Activated CD8-positive, alpha-beta memory T cell treated with anti-CD3 and anti-CD28 coated beads, Interleukin-2, amount 10 ng/mL, durations not matched to agents 7 days and 5 days (primary cell): ENCODE measurements at regions not wholly inside any gene's neighbourhood (a gene's known extent, or its start where the extent isn't known, plus 50 kb on each side); places are given as distances from the start of the nearest gene placed in this dataset.

Experiments
- ATAC-seq: fragments of 150-1000 bp; cut with Tn5 transposase; one replicate; pipeline ENCODE4 v1.10.0; 2021; ENCODE audit warnings: moderate library complexity
- CTCF ChIA-PET: fragments of 350-600 bp; sonication (Branson Sonifier 250); formaldehyde crosslinking; loops from one replicate; lab custom pipeline; 2021; ENCODE audit warnings: antibody characterized with exemption; lab: Charles Lee
- DNase-seq: peaks from one replicate; pipeline ENCODE4 v3.0.0-alpha.2; 2020
- H3K27ac Mint-ChIP-seq: one replicate; pipeline ENCODE4 v1.8.0; 2021; ENCODE audit warnings: mild to moderate bottlenecking, mixed read lengths
- H3K27me3 Mint-ChIP-seq: one replicate; pipeline ENCODE4 v1.8.0; 2021; ENCODE audit warnings: mixed read lengths
- H3K36me3 Mint-ChIP-seq: one replicate; pipeline ENCODE4 v1.8.0; 2021; ENCODE audit warnings: mild to moderate bottlenecking, mixed read lengths
- H3K4me1 Mint-ChIP-seq: one replicate; pipeline ENCODE4 v1.8.0; 2021; ENCODE audit warnings: mixed read lengths
- H3K4me3 Mint-ChIP-seq: one replicate; pipeline ENCODE4 v1.8.0; 2021; ENCODE audit warnings: mild to moderate bottlenecking, moderate library complexity, mixed read lengths
- H3K9me3 Mint-ChIP-seq: one replicate; pipeline ENCODE4 v1.8.0; 2022; ENCODE audit warnings: low read depth, mixed read lengths

DNA sequence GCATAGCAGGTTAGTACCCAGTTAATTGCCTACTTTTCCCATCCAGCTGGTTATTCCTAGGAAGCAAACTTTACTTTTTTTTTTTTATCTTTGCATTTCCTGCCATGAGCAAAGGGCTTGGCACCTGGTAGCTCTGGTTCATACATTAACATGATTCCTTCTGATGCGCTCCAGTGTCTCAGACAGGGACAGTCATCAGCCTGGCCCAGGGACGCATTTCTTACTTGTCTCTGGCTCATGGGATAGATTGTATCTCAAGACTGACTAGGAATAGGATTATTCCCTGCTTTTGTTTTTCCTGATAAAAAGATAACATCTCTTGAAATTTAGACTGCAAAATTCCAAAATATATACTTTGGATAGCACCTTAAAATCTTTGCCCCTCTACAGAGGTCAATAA is 571.5 kb upstream of the TENM3 start:
- Mint-ChIP-seq H3K27ac (no peak overlapping the region), H3K9me3 (no peaks in the 10 kb centered on the region), H3K4me3 (no peak overlapping the region), H3K27me3 (no peaks in the 10 kb centered on the region), H3K4me1 (no peaks in the 10 kb centered on the region), H3K36me3 (no peaks in the 10 kb centered on the region)
- ATAC-seq (no peak), DNase-seq (no peak)
- CTCF ChIA-PET: no interaction called here

DNA sequence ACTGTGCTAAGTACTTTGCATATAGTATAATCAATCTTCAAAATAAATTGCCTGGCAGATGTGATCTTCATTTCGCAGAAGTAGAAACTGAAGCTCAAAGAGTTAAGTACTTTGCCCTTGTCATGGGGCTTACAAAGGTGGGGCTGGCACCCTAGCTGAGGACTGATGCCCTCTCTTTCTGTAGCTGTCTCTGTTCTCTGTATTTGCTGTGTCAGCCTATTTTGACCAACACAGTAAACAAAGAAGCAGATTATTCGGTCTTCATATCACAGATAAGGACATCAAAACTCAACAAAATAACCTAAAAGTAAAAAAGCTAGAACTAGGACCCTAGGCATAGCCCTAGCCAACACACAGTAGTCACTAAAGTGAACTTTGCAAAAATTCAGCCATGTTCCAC is 570.5 kb upstream of the TENM3 start:
- Mint-ChIP-seq H3K4me3 (no peak overlapping the region), H3K27me3 (no peaks in the 10 kb centered on the region), H3K9me3 (peaks cover 4% of the 10 kb centered on the region), H3K4me1 (no peaks in the 10 kb centered on the region), H3K36me3 (no peaks in the 10 kb centered on the region), H3K27ac (no peak overlapping the region)
- no peak for ATAC-seq
- DNase-seq: no peak
- CTCF ChIA-PET: no interaction called here

DNA sequence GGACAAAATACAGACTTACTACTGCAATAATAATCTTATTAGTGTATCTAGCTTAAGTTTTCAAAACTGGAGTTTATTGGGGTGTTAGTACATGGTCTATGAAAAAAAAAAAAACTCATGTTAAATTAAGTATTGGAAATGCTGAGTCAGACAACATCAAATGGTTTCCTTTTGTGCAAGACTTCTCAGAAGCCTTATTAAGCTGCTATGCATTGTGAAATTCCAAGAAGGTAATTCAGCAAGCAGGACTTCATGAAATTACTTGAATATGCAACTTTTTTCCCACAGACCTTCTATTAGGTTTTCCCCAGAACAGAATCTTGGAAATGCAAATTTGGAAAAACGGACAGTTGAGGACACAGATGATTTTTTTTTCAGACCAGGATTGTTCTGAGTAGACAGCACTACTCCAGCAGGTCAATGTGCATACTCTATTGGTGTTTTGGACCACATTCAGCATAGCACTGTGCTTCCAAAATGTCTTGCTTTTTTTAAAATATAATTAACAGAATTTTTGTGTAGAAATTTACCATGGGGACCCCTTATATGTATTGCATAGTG is 568.8 kb upstream of the TENM3 start:
- ATAC-seq (no peak), DNase-seq (no peak)
- no peaks in the 10 kb centered on the region for H3K4me1 Mint-ChIP-seq
- CTCF ChIA-PET: no interaction called here
- peaks cover 4% of the 10 kb centered on the region for H3K9me3 Mint-ChIP-seq
- H3K27me3 Mint-ChIP-seq: no peaks in the 10 kb centered on the region
- no peak overlapping the region for H3K27ac Mint-ChIP-seq
- no peak overlapping the region for H3K4me3 Mint-ChIP-seq
- H3K36me3 Mint-ChIP-seq: no peaks in the 10 kb centered on the region

DNA sequence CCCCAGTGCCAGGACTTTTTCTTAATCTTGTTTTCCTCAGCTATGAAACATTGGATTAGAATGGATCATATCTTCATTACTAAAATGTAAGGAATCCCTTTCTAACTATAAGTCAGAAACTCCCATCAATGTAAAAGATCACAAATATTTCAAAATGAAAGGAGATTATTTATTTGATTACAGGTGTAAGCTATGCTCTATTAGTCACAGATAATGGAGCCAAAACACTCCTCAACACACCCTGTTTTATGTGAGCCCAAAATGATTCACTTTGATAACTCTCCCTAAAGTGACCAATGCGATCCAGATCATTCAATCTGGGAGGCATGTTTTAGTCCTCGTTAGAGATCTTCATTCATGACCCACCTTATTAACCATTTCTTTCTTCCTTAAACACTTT is 566.7 kb upstream of the TENM3 start:
- CTCF ChIA-PET: no interaction called here
- H3K27ac Mint-ChIP-seq: no peak overlapping the region
- DNase-seq (no peak), ATAC-seq (no peak)
- no peaks in the 10 kb centered on the region for H3K27me3 Mint-ChIP-seq
- H3K36me3 Mint-ChIP-seq: no peaks in the 10 kb centered on the region
- no peaks in the 10 kb centered on the region for H3K4me1 Mint-ChIP-seq
- H3K9me3 Mint-ChIP-seq: peaks cover 7% of the 10 kb centered on the region
- no peak overlapping the region for H3K4me3 Mint-ChIP-seq

DNA sequence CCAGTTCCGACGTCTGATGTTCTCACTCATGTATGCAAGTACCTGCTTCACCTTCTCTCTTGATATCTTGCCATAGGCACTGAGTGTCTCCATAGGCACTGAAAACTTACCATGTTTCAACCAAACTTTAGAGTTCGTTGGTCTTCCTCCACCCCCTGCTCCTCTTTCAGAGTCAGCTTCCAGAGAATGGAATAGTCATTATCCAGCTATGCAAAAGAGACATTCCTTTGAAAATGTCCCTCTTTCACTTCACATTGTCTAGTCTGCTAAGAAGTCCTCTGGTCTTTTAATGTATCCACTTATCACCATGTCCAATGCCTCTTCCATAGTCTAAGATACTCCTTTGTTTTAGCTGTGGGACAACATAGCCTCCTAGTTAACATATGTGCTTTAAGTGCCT is 566.0 kb upstream of the TENM3 start:
- H3K27ac Mint-ChIP-seq: no peak overlapping the region
- H3K4me3 Mint-ChIP-seq: no peak overlapping the region
- H3K9me3 Mint-ChIP-seq: peaks cover 7% of the 10 kb centered on the region
- ATAC-seq (no peak), DNase-seq (no peak)
- no peaks in the 10 kb centered on the region for H3K27me3 Mint-ChIP-seq
- H3K4me1 Mint-ChIP-seq: no peaks in the 10 kb centered on the region
- H3K36me3 Mint-ChIP-seq: no peaks in the 10 kb centered on the region
- CTCF ChIA-PET: no interaction called here

DNA sequence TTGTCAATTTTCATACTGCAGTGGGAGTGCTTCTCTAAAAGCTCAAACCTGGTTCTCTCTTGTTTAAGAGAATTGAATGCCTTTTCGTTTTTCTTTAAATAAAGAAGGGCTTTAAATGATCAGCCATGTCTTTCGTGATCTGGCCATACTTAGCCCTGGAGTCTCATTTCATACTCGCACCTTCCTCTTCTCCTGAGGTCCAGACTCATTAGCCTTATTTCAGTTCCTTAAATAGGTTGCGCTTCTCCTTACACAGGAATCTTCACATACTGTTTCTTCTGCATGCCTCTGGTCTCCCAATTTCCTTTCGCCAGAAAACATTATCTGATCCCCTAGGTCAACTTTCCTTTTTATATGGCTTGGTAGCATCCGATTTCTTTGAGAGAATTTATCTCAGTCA is 565.6 kb upstream of the TENM3 start:
- CTCF ChIA-PET: no interaction called here
- Mint-ChIP-seq H3K9me3 (peaks cover 7% of the 10 kb centered on the region), H3K36me3 (no peaks in the 10 kb centered on the region), H3K4me3 (no peak overlapping the region), H3K27ac (no peak overlapping the region), H3K27me3 (no peaks in the 10 kb centered on the region), H3K4me1 (no peaks in the 10 kb centered on the region)
- no peak for DNase-seq
- ATAC-seq: no peak

DNA sequence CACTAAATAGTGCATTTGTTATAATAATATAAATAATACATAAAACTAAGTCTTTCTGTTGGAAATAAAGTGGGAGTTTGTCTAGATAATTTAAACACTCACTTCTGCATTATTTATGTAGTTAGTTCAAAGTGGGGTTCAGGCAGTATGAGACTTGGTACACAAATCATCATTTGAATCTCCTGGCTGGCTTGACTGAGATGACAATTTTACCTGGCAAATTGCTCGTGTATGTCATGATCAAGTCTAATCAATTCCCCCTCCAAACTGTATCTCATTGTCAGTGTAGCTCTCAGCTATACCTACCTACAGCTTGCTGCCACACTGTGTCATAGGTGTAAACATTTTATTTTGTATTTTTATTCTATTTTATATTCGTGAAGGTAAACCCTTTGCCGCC is 563.4 kb upstream of the TENM3 start:
- Mint-ChIP-seq H3K9me3 (peaks cover 7% of the 10 kb centered on the region), H3K4me1 (no peaks in the 10 kb centered on the region), H3K27ac (no peak overlapping the region), H3K36me3 (no peaks in the 10 kb centered on the region), H3K4me3 (no peak overlapping the region), H3K27me3 (no peaks in the 10 kb centered on the region)
- no peak for DNase-seq
- CTCF ChIA-PET: no interaction called here
- no peak for ATAC-seq

DNA sequence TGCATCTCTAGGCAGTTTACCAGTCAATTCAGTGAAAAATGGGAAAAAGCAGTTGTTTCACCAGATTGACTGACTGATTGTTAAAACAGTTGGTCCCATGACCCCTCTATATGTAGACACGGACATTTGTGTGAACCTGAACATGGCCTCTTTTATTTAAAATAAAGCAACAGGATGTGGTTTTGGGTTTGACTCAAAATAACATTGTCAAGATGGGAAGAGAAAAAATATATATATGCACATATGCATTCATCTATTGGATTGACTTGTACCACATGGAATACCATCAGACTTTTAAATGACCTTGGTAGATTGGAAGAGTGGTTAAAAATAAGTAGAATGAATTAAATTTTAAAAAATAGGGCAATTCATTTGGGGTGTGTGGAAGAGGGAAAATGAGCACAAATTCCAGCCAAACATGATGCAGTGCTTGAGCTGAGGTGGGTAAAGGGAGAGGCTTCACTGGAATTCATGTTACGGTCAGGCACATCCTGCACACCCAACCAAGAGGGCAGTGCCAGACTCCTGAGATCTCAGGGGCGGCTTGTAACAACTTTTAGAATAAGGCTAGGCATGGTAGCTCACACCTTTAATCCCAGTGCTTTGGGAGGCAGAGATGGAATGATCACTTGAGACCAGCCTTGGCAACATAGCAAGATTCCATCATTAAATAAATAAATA is 560.7 kb upstream of the TENM3 start:
- peaks cover 3% of the 10 kb centered on the region for H3K9me3 Mint-ChIP-seq
- no peaks in the 10 kb centered on the region for H3K36me3 Mint-ChIP-seq
- ATAC-seq (no peak), DNase-seq (no peak)
- no peak overlapping the region for H3K27ac Mint-ChIP-seq
- H3K4me3 Mint-ChIP-seq: no peak overlapping the region
- CTCF ChIA-PET: no interaction called here
- no peaks in the 10 kb centered on the region for H3K4me1 Mint-ChIP-seq
- no peaks in the 10 kb centered on the region for H3K27me3 Mint-ChIP-seq

DNA sequence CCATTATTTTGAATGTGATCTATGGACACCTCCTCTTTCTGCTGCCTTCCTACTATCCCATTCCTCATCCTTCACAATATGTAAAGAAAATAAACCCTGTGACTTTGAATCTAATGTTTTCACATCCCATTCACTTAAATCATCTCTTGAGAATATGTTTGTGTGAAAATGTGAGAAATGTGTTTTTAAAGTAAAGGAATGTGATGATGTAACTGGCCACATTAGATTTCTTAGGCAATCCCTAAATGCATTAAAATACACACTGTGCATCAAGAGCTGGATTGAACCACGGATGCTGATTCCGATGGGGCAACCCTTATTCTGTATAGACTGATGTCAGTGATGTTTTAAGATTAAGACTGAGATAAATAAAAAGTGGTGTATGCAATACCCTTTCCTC is 558.9 kb upstream of the TENM3 start:
- Mint-ChIP-seq H3K36me3 (no peaks in the 10 kb centered on the region), H3K27me3 (no peaks in the 10 kb centered on the region), H3K4me3 (no peak overlapping the region), H3K27ac (no peak overlapping the region), H3K9me3 (peaks cover 5% of the 10 kb centered on the region), H3K4me1 (no peaks in the 10 kb centered on the region)
- DNase-seq (no peak), ATAC-seq (no peak)
- CTCF ChIA-PET: no interaction called here

DNA sequence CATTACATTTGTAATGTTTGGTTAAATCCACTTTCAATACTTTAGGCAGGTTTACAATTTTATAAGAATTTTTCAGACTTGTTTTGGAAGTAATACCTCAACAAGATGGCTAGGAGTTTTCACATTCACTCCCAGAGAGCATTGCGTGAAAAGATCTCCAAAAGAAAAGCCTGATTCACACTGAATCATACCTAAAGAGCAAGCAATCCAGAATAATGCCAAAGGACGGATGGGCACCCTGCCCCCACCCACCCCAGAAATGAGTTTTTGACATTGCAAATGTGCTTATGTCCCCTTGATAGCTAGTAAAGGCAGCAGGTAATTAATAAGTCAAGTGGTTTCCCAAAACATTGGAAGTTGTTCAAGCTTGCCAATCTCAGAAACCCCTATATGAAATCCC is 557.7 kb upstream of the TENM3 start:
- H3K27ac Mint-ChIP-seq: no peak overlapping the region
- ATAC-seq (no peak), DNase-seq (no peak)
- H3K4me1 Mint-ChIP-seq: no peaks in the 10 kb centered on the region
- H3K4me3 Mint-ChIP-seq: no peak overlapping the region
- CTCF ChIA-PET: no interaction called here
- peaks cover 9% of the 10 kb centered on the region for H3K9me3 Mint-ChIP-seq
- H3K27me3 Mint-ChIP-seq: no peaks in the 10 kb centered on the region
- H3K36me3 Mint-ChIP-seq: no peaks in the 10 kb centered on the region

DNA sequence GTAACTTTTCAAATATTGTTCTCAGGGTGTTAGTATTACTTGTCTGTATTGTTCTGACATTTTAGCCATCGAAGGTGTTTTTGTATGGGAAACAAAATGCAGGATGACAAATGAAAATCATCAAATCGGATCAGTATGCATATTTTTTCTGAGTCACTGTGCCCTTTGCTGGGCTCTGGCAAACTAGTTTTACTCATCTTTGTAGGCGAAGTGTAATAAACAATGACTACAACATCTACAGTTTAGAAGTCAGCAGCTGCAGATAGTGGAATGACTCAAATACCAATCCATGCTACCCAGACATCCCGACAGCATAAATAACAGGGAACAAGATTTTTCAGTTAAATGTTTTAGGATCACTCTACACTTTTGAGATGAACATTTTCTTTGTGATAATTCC is 557.3 kb upstream of the TENM3 start:
- H3K27me3 Mint-ChIP-seq: no peaks in the 10 kb centered on the region
- H3K36me3 Mint-ChIP-seq: no peaks in the 10 kb centered on the region
- peaks cover 9% of the 10 kb centered on the region for H3K9me3 Mint-ChIP-seq
- H3K4me1 Mint-ChIP-seq: no peaks in the 10 kb centered on the region
- no peak for DNase-seq
- no peak for ATAC-seq
- H3K4me3 Mint-ChIP-seq: no peak overlapping the region
- CTCF ChIA-PET: no interaction called here
- no peak overlapping the region for H3K27ac Mint-ChIP-seq

DNA sequence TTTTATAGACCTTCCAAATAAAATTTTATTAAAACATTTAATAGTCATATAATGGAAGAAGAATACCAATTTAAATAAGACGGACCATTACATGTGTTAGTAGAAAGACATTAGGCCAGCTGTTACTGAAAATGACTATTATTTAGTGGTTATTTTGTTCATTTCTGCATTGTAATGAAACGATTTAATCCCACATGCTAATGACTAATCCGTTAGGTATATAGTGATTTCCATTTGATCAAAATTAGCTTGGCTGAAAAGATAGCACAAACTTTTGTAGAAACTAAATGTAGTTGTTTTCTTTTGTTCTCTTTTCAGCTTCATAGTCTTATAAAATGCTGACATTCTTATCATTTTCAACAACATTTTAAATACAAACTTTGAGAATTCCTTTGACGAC is 556.1 kb upstream of the TENM3 start:
- H3K36me3 Mint-ChIP-seq: no peaks in the 10 kb centered on the region
- no peaks in the 10 kb centered on the region for H3K27me3 Mint-ChIP-seq
- H3K27ac Mint-ChIP-seq: no peak overlapping the region
- ATAC-seq: no peak
- CTCF ChIA-PET: no interaction called here
- DNase-seq: no peak
- H3K9me3 Mint-ChIP-seq: peaks cover 8% of the 10 kb centered on the region
- no peaks in the 10 kb centered on the region for H3K4me1 Mint-ChIP-seq
- H3K4me3 Mint-ChIP-seq: no peak overlapping the region

DNA sequence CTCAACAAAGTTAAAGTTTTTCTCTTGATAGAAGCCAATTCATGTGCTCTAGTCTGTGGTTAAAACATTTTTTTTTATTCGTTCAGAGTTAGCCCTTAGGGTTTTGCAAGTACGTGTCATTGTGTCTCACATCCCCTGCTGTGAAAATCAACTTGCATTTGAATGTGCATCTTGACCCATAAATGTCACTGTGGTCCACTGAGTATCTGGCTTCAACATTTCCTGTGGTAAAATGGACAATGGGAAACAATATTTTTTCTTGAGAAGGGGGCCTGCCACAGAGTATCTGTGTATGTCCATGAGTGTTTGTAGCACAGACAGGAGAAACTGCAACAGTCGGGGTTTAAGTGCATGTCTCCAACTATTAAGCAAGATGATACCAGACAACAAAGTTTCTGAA is 554.8 kb upstream of the TENM3 start:
- Mint-ChIP-seq H3K36me3 (no peaks in the 10 kb centered on the region), H3K4me1 (no peaks in the 10 kb centered on the region), H3K4me3 (no peak overlapping the region), H3K9me3 (peaks cover 8% of the 10 kb centered on the region), H3K27me3 (no peaks in the 10 kb centered on the region), H3K27ac (no peak overlapping the region)
- DNase-seq (no peak), ATAC-seq (no peak)
- CTCF ChIA-PET: no interaction called here

DNA sequence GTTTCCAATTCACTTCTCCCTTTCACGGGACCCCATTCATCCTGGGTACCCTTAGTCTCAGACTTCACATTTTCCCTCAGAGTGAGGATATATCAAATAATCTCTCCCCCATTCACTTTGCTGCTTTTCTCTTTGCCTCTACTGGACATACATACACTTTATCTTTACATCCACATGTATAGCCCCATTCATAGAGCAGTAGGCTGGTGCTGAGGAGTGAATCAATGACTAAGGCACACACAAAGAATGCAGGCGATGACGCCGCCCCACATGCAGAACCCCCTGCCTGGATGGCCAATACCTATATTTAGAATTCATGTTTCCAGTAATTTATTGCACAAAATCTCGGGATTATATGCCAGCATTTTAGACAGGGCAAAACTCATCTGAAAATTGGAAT is 554.3 kb upstream of the TENM3 start:
- Mint-ChIP-seq H3K9me3 (peaks cover 8% of the 10 kb centered on the region), H3K27me3 (no peaks in the 10 kb centered on the region), H3K36me3 (no peaks in the 10 kb centered on the region), H3K4me1 (no peaks in the 10 kb centered on the region), H3K4me3 (no peak overlapping the region), H3K27ac (no peak overlapping the region)
- DNase-seq: no peak
- ATAC-seq: no peak
- CTCF ChIA-PET: no interaction called here

DNA sequence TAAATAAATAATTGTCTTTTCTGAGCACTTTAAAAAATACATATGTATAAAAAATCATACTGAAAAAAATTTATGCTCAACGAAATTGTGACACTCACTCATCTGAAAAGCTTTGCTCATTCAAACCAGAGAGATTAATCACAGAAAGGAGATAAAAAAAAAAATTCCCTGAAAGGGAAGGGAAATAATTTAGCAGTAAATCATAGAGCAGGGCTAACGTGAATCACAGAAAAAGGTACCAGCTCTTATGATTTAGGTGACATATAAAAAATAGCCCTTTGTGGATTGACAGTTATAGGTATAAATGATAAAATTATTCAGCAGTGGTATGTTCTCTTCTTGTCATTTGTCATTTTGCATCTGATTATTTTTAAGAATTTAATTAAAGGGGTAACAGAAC is 552.7 kb upstream of the TENM3 start:
- Mint-ChIP-seq H3K36me3 (no peaks in the 10 kb centered on the region), H3K9me3 (peaks cover 8% of the 10 kb centered on the region), H3K27me3 (no peaks in the 10 kb centered on the region), H3K27ac (no peak overlapping the region), H3K4me1 (no peaks in the 10 kb centered on the region), H3K4me3 (no peak overlapping the region)
- ATAC-seq (no peak), DNase-seq (no peak)
- CTCF ChIA-PET: no interaction called here
